AG09309 (cell line): ENCODE measurements at regions not wholly inside any gene's neighbourhood (a gene's known extent, or its start where the extent isn't known, plus 50 kb on each side); places are given as distances from the start of the nearest gene placed in this dataset.

Source experiments
- DNase-seq: peaks from one replicate; pipeline ENCODE4 v3.0.0-alpha.2; 2010; ENCODE audit warnings: low read depth
- H3K4me3 ChIP-seq: 2 replicates; pipeline ENCODE4 v1.5.1; 2011; ENCODE audit warnings: mild to moderate bottlenecking, low read depth, low read length, moderate library complexity; ENCODE audit not compliant: control insufficient read depth
- TF ChIP-seq, protein P1 (sequence below): IDR thresholded peaks from 2 replicates; pipeline ENCODE4 v1.5.1; 2011; ENCODE audit warnings: mild to moderate bottlenecking, low read depth, low read length, inconsistent platforms; ENCODE audit not compliant: insufficient read depth, control insufficient read depth; ENCODE audit errors: missing control alignments

DNA sequence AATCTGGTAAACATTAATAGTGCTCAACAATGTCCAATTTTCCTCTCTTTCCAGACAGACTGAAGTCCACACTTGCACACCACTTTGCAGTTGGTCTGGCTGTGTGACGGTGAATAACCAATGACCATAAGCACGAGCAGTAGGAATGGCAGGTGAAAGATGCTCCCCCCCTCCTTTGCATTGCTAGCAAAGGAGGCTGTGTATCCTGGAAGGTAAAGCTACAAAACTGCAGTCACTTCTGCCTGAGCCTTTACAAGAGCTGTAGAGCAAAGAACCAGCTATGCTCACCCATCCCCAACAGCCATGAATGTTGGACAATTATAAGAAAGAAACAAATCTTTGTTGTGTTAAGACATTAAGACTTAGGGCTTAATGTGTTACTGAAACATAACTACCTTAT is 178.0 kb downstream of the IPMK start:
- TF ChIP-seq, protein P1, sequence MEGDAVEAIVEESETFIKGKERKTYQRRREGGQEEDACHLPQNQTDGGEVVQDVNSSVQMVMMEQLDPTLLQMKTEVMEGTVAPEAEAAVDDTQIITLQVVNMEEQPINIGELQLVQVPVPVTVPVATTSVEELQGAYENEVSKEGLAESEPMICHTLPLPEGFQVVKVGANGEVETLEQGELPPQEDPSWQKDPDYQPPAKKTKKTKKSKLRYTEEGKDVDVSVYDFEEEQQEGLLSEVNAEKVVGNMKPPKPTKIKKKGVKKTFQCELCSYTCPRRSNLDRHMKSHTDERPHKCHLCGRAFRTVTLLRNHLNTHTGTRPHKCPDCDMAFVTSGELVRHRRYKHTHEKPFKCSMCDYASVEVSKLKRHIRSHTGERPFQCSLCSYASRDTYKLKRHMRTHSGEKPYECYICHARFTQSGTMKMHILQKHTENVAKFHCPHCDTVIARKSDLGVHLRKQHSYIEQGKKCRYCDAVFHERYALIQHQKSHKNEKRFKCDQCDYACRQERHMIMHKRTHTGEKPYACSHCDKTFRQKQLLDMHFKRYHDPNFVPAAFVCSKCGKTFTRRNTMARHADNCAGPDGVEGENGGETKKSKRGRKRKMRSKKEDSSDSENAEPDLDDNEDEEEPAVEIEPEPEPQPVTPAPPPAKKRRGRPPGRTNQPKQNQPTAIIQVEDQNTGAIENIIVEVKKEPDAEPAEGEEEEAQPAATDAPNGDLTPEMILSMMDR, result no peak

DNA sequence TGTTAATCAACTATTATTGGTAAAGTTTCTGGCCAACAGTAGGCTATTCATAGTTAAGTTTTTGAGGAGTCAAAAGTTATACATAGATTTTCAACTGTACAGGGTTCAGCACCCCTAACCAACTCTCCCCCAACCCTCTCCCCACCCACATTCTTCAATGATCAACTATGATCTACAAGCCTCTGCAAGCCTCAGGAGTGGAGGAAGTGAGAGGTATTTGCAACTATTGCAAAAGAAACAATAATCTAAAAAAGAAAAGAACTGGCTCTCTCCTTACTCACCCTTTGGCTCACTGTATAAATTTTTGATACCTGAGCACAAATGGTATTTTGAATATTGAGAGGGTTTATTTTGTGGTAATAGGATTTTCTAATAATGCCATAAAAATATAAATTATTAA is 179.8 kb downstream of the IPMK start:
- DNase-seq, result no peak
- TF ChIP-seq, protein P1, result no peak
- H3K4me3 ChIP-seq, result no peak overlapping the region

More for the DNA sequence above, 178.0 kb downstream of the IPMK start:
- DNase-seq, result no peak
- no peak overlapping the region for H3K4me3 ChIP-seq

GRCh38 chr10:58086763-58087150 is 180.9 kb downstream of the IPMK start:
- no peak for DNase-seq
- TF ChIP-seq, protein P1, result no peak
- H3K4me3 ChIP-seq, result no peak overlapping the region

DNA sequence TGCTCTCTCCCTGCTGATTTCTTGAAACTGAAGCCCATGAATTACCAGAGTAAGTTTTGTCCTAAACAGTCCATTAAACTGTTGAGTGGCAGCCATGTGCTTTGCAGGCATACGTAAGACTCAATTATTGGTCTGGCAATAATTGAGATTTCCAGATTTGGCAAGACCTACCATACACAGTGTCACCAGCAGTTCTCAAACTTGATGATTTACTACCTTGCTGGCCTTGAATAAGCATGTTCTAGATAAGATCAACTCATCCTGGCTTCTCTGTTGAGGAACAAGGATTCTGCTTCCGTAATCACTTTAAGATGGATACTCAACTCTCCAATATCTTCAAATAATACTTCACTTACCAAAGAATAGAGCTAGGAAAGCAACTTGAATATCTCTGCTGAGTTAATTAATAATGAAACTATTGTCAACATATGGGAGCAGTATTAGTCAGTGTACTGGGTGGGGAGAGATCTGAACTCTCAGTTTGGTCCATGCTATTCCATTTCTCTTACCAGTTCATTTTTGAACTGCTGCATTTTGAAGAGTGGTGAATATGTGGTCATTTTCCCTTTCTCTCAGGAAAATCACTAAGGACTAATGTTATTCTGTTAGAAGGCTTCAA is 181.4 kb downstream of the IPMK start:
- DNase-seq, result no peak
- TF ChIP-seq, protein P1, result no peak
- no peak overlapping the region for H3K4me3 ChIP-seq

- TF ChIP-seq, protein P1, result no peak
- no peak for DNase-seq
- no peak overlapping the region for H3K4me3 ChIP-seq
Measured at GRCh38 chr10:58082248-58082647, 185.4 kb downstream of the IPMK start.

GRCh38 chr10:58081353-58081752 is 186.3 kb downstream of the IPMK start:
- no peak for DNase-seq
- TF ChIP-seq, protein P1, result no peak
- H3K4me3 ChIP-seq, result no peak overlapping the region
